Esophagus muscularis mucosa (tissue), 4 donors: ENCODE measurements at regions not wholly inside any gene's neighbourhood (a gene's known extent, or its start where the extent isn't known, plus 50 kb on each side); places are given as distances from the start of the nearest gene placed in this dataset.
"Not testable (repeated sequence)": the region's sequence is repeated elsewhere in the genome, so short reads cannot be mapped to it uniquely, and the experiment has no call there.

Source experiments
- DNase-seq: peaks from one replicate; pipeline ENCODE4 v3.0.0-alpha.2; 2017; ENCODE audit errors: extremely low spot score
- H3K27ac ChIP-seq, 4 donors: fragments of 200-600 bp; sonication (generic); replicated peaks in 1 of 4; 1 replicate in 3 of 4; 2 replicates in 1 of 4; pipeline ENCODE4 v1.5.1; 2016 to 2019; ENCODE audit warnings: mild to moderate bottlenecking in 1 of 4
- H3K27me3 ChIP-seq, 4 donors: fragments of 200-600 bp; sonication (generic); one replicate each; pipeline versions ENCODE4 v1.5.1 to v1.6.0; 2016 to 2019
- H3K36me3 ChIP-seq, 4 donors: fragments of 200-600 bp; sonication (generic); one replicate each; pipeline ENCODE4 v1.5.1; 2016 to 2019
- H3K4me1 ChIP-seq, 4 donors: fragments of 200-600 bp; sonication (generic); one replicate each; pipeline ENCODE4 v1.5.1; 2016 to 2019
- H3K4me3 ChIP-seq, 4 donors: fragments of 200-600 bp; sonication (generic); 1 replicate in 2 of 4; 2 replicates in 2 of 4; pipeline ENCODE4 v1.5.1; 2016 to 2019; ENCODE audit warnings: mild to moderate bottlenecking in 4 of 4, moderate library complexity in 1 of 4
- H3K9me3 ChIP-seq, 4 donors: fragments of 200-600 bp; sonication (generic); 1 replicate in 3 of 4; 2 replicates in 1 of 4; pipeline ENCODE4 v1.5.1; 2016 to 2019
- CTCF ChIP-seq, 3 experiments: fragments of 200-600 bp in 2 of 3; fragments of 450-650 bp in 1 of 3; sonication (generic) in 2 of 3; IDR thresholded peaks; one replicate each; pipeline ENCODE4 v1.5.1; 2017 to 2019; ENCODE audit warnings: antibody characterized with exemption in 3 of 3, mild to moderate bottlenecking in 2 of 3, moderate library complexity in 1 of 3
- EP300 ChIP-seq: sonication (generic); formaldehyde crosslinking; IDR thresholded peaks from one replicate; pipeline ENCODE4 v1.6.1; 2017; ENCODE audit warnings: antibody characterized with exemption
- POLR2A ChIP-seq: fragments of 450-650 bp; IDR thresholded peaks from one replicate; pipeline ENCODE4 v1.6.1; 2017; ENCODE audit warnings: antibody characterized with exemption, moderate library complexity, mild to moderate bottlenecking, low read depth
- POLR2AphosphoS5 ChIP-seq, 2 donors: sonication (generic); formaldehyde crosslinking; IDR thresholded peaks; one replicate each; pipeline ENCODE4 v1.6.1; 2017; ENCODE audit warnings: antibody characterized with exemption in 2 of 2
- WGBS: methylation state at CpG from one replicate; pipeline ENCODE4 v1.1.5; 2018; 5-methylcytosine and 5-hydroxymethylcytosine counted together
- intact Hi-C: fragments of 100-400 bp; cut with DNase I; formaldehyde crosslinking; loops from one replicate; pipeline ENCODE4 v1.15.1; 2023

- H3K27me3 ChIP-seq = no peaks in the 10 kb centered on the region
- H3K36me3 ChIP-seq = no peaks in the 10 kb centered on the region
- H3K4me3 ChIP-seq = no peak overlapping the region
- intact Hi-C loops = loop anchor here (10.0 kb wide), 1 partner anchor 96 kb away; the partner anchor contains the start of gene CDC42EP3
- 89% methylated on average over 2 of the region's 2 CpGs for WGBS
- H3K9me3 ChIP-seq = no peaks in the 10 kb centered on the region
- TF ChIP-seq POLR2AphosphoS5 (IDR thresholded peaks at IDR 0.05) (no peak), CTCF (IDR thresholded peaks at IDR 0.05) (no peak), EP300 (no peak), POLR2A (no peak)
- H3K27ac ChIP-seq = peak overlapping the region; percentile 68 to 87 (median 84)
- no peak for DNase-seq
- H3K4me1 ChIP-seq = peaks cover 14 to 87% (median 82%) of the 10 kb centered on the region in 4 donors
Measured at GRCh38 chr2:37770797-37771196, 99.4 kb upstream of the CDC42EP3 start.

- WGBS = 63% methylated on average over 2 of the region's 3 CpGs
- intact Hi-C loops = loop anchor here (10.0 kb wide), 1 partner anchor 97 kb away; the partner anchor contains the start of gene CDC42EP3
Measured at GRCh38 chr2:37771600-37772088, 100.2 kb upstream of the CDC42EP3 start.

GRCh38 chr2:37773371-37774130 lies 102.1 kb upstream of the CDC42EP3 start:
- no peak for DNase-seq
- peak overlapping the region; percentile 83 to 87 (median 84) for H3K27ac ChIP-seq

More at GRCh38 chr2:37771600-37772088, 100.2 kb upstream of the CDC42EP3 start:
- DNase-seq = no peak
- peaks cover 20 to 87% (median 85%) of the 10 kb centered on the region in 4 donors for H3K4me1 ChIP-seq
- no peaks in the 10 kb centered on the region for H3K27me3 ChIP-seq
- H3K27ac ChIP-seq = peak overlapping the region; percentile 68 to 87 (median 84)
- no peak for TF ChIP-seq POLR2A
- TF ChIP-seq EP300 = no peak
- no peak for TF ChIP-seq CTCF (IDR thresholded peaks at IDR 0.05)
- TF ChIP-seq POLR2AphosphoS5 (IDR thresholded peaks at IDR 0.05) = no peak
- no peaks in the 10 kb centered on the region for H3K36me3 ChIP-seq
- H3K4me3 ChIP-seq = no peak overlapping the region
- H3K9me3 ChIP-seq = no peaks in the 10 kb centered on the region

GRCh38 chr2:37774171-37774944 lies 102.9 kb upstream of the CDC42EP3 start:
- H3K36me3 ChIP-seq, H3K9me3 ChIP-seq, H3K4me3 ChIP-seq, H3K27me3 ChIP-seq, DNase-seq: not testable (repeated sequence)
- H3K27ac ChIP-seq = peak overlapping the region; percentile 83 to 87 (median 84)
- peaks cover 13 to 89% (median 87%) of the 10 kb centered on the region in 4 donors for H3K4me1 ChIP-seq
- intact Hi-C loops = loop anchor here (10.0 kb wide), 1 partner anchor 100 kb away; the partner anchor contains the start of gene CDC42EP3
- 75% methylated on average over 6 of the region's 6 CpGs for WGBS

More at GRCh38 chr2:37773371-37774130, 102.1 kb upstream of the CDC42EP3 start:
- TF ChIP-seq POLR2A = no peak
- TF ChIP-seq EP300 = no peak
- no peak for TF ChIP-seq CTCF (IDR thresholded peaks at IDR 0.05)
- no peak for TF ChIP-seq POLR2AphosphoS5 (IDR thresholded peaks at IDR 0.05)
- H3K36me3 ChIP-seq = no peaks in the 10 kb centered on the region
- intact Hi-C loops = loop anchor here (10.0 kb wide), 1 partner anchor 99 kb away; the partner anchor contains the start of gene CDC42EP3
- H3K4me3 ChIP-seq = no peak overlapping the region
- no peaks in the 10 kb centered on the region for H3K27me3 ChIP-seq
- peaks cover 15 to 89% (median 86%) of the 10 kb centered on the region in 4 donors for H3K4me1 ChIP-seq
- 50% methylated on average over 8 of the region's 8 CpGs for WGBS
- H3K9me3 ChIP-seq = no peaks in the 10 kb centered on the region
